Gastrocnemius medialis (tissue), 4 donors: ENCODE measurements at regions not wholly inside any gene's neighbourhood (a gene's known extent, or its start where the extent isn't known, plus 50 kb on each side); places are given as distances from the start of the nearest gene placed in this dataset.

Source experiments
- ATAC-seq, 2 donors: fragments of 150-250 bp; one replicate each; pipeline ENCODE4 v1.9.1; 2016
- DNase-seq, 2 donors: peaks; one replicate each; pipeline ENCODE4 v3.0.0-alpha.2; 2019
- H3K27ac ChIP-seq, 4 donors: fragments of 200-600 bp; sonication (generic); 1 replicate in 1 of 4; 2 replicates in 3 of 4; pipeline ENCODE4 v1.5.1; 2016 to 2018; ENCODE audit warnings: mild to moderate bottlenecking in 2 of 4, moderate library complexity in 1 of 4
- H3K27me3 ChIP-seq, 3 donors: fragments of 200-600 bp; sonication (generic) in 2 of 3; 1 replicate in 1 of 3; 2 replicates in 2 of 3; pipeline versions ENCODE4 v1.5.1 to v1.6.0; 2016 to 2019; ENCODE audit warnings: mild to moderate bottlenecking in 1 of 3, moderate library complexity in 1 of 3
- H3K36me3 ChIP-seq, 2 donors: fragments of 200-600 bp; sonication (generic) in 1 of 2; one replicate each; pipeline ENCODE4 v1.5.1; 2017 to 2018
- H3K4me1 ChIP-seq, 2 donors: fragments of 200-600 bp; sonication (generic) in 1 of 2; one replicate each; pipeline ENCODE4 v1.5.1; 2016 to 2017; ENCODE audit warnings: mild to moderate bottlenecking in 2 of 2
- H3K4me3 ChIP-seq, 4 donors: fragments of 200-600 bp; sonication (generic) in 3 of 4; 1 replicate in 1 of 4; 2 replicates in 3 of 4; pipeline ENCODE4 v1.5.1; 2016 to 2019; ENCODE audit warnings: mild to moderate bottlenecking in 2 of 4
- H3K9me3 ChIP-seq, 3 donors: fragments of 200-600 bp; sonication (generic) in 2 of 3; 1 replicate in 1 of 3; 2 replicates in 2 of 3; pipeline ENCODE4 v1.5.1; 2016 to 2019
- CTCF ChIP-seq, 5 experiments: fragments of 450-650 bp in 3 of 5; fragments of 200-600 bp in 2 of 5; sonication (generic) in 2 of 5; IDR thresholded peaks in 4 of 5; conservative IDR thresholded peaks in 1 of 5; 1 replicate in 4 of 5; 2 replicates in 1 of 5; pipeline ENCODE4 v1.5.1; 2016 to 2019; ENCODE audit warnings: antibody characterized with exemption in 5 of 5, mild to moderate bottlenecking in 3 of 5, moderate library complexity in 3 of 5
- POLR2A ChIP-seq, 2 donors: fragments of 450-650 bp; IDR thresholded peaks; one replicate each; pipeline ENCODE4 v1.6.1; 2017; ENCODE audit warnings: antibody characterized with exemption in 2 of 2, mild to moderate bottlenecking in 2 of 2, moderate library complexity in 2 of 2
- in situ Hi-C, 4 donors: fragments of 200-750 bp; cut with MboI; loops; one replicate each; pipeline versions ENCODE4 v1.15.0 to v1.8.0; 2017; ENCODE audit warnings: low sequenced_read_pairs in 4 of 4
- intact Hi-C: fragments of 100-400 bp; cut with DNase I; formaldehyde crosslinking; loops from one replicate; pipeline ENCODE4 v1.15.1; 2023; ENCODE audit warnings: low total_unique reads

GRCh38 chr4:163915896-163916295 is 421.4 kb downstream of the TMA16 start:
- Histone ChIP-seq H3K27me3 (no peaks in the 10 kb centered on the region), H3K9me3 (no peaks in the 10 kb centered on the region), H3K36me3 (no peaks in the 10 kb centered on the region), H3K4me1 (no peaks in the 10 kb centered on the region), H3K4me3 (no peak overlapping the region), H3K27ac (no peak overlapping the region)
- in situ Hi-C loops, result no loop called here
- TF ChIP-seq CTCF (IDR thresholded peaks at IDR 0.05 in 4 of 5, conservative IDR thresholded peaks at IDR 0.05 in 1 of 5), result no peak
- no peak for TF ChIP-seq POLR2A (IDR thresholded peaks at IDR 0.05)
- DNase-seq, result no peak
- intact Hi-C loops, result no loop called here
- ATAC-seq, result no peak

GRCh38 chr4:163920426-163920825 is 425.9 kb downstream of the TMA16 start:
- Histone ChIP-seq H3K4me1 (no peaks in the 10 kb centered on the region), H3K4me3 (no peak overlapping the region), H3K9me3 (no peaks in the 10 kb centered on the region), H3K27me3 (no peaks in the 10 kb centered on the region), H3K27ac (no peak overlapping the region), H3K36me3 (no peaks in the 10 kb centered on the region)
- no peak for ATAC-seq
- TF ChIP-seq POLR2A (IDR thresholded peaks at IDR 0.05) (no peak), CTCF (IDR thresholded peaks at IDR 0.05 in 4 of 5, conservative IDR thresholded peaks at IDR 0.05 in 1 of 5) (no peak)
- intact Hi-C loops (no loop called here), in situ Hi-C loops (no loop called here)
- no peak for DNase-seq

GRCh38 chr4:163922302-163922701 is 427.8 kb downstream of the TMA16 start:
- in situ Hi-C loops, result no loop called here
- no peak overlapping the region for H3K4me3 ChIP-seq

GRCh38 chr4:163923092-163923491 is 428.6 kb downstream of the TMA16 start:
- DNase-seq (no peak), ATAC-seq (no peak)
- Histone ChIP-seq H3K4me3 (no peak overlapping the region), H3K36me3 (no peaks in the 10 kb centered on the region), H3K27me3 (no peaks in the 10 kb centered on the region), H3K27ac (no peak overlapping the region), H3K4me1 (no peaks in the 10 kb centered on the region), H3K9me3 (no peaks in the 10 kb centered on the region)
- in situ Hi-C loops, result no loop called here
- TF ChIP-seq POLR2A (IDR thresholded peaks at IDR 0.05) (no peak), CTCF (IDR thresholded peaks at IDR 0.05 in 4 of 5, conservative IDR thresholded peaks at IDR 0.05 in 1 of 5) (no peak)
- intact Hi-C loops, result no loop called here

More at GRCh38 chr4:163922302-163922701, 427.8 kb downstream of the TMA16 start:
- ATAC-seq (no peak), DNase-seq (no peak)
- Histone ChIP-seq H3K27me3 (no peaks in the 10 kb centered on the region), H3K4me1 (no peaks in the 10 kb centered on the region), H3K9me3 (no peaks in the 10 kb centered on the region), H3K36me3 (no peaks in the 10 kb centered on the region), H3K27ac (no peak overlapping the region)
- TF ChIP-seq CTCF (IDR thresholded peaks at IDR 0.05 in 4 of 5, conservative IDR thresholded peaks at IDR 0.05 in 1 of 5) (no peak), POLR2A (IDR thresholded peaks at IDR 0.05) (no peak)
- intact Hi-C loops, result no loop called here

GRCh38 chr4:163930086-163930485 is 435.6 kb downstream of the TMA16 start:
- H3K4me3 ChIP-seq, result no peak overlapping the region
- no peaks in the 10 kb centered on the region for H3K4me1 ChIP-seq
- intact Hi-C loops (no loop called here), in situ Hi-C loops (no loop called here)
- TF ChIP-seq POLR2A (IDR thresholded peaks at IDR 0.05) (no peak), CTCF (IDR thresholded peaks at IDR 0.05 in 4 of 5, conservative IDR thresholded peaks at IDR 0.05 in 1 of 5) (no peak)
- no peaks in the 10 kb centered on the region for H3K9me3 ChIP-seq
- no peaks in the 10 kb centered on the region for H3K36me3 ChIP-seq
- H3K27me3 ChIP-seq, result no peaks in the 10 kb centered on the region
- H3K27ac ChIP-seq, result no peak overlapping the region
- ATAC-seq, result no peak
- no peak for DNase-seq
